Activated B cell treated with CpG ODN at 0.5 μM for 24 hours (primary cell): ENCODE measurements at regions not wholly inside any gene's neighbourhood (a gene's known extent, or its start where the extent isn't known, plus 50 kb on each side); places are given as distances from the start of the nearest gene placed in this dataset.

Experiments used
- ATAC-seq: fragments of 200-7000 bp; cut with Tn5 transposase; one replicate; pipeline ENCODE4 v1.10.0; 2021; ENCODE audit warnings: low read depth, mild to moderate bottlenecking, moderate library complexity
- CTCF ChIA-PET: fragments of 350-600 bp; sonication (Branson Sonifier 250); formaldehyde crosslinking; loops from one replicate; lab custom pipeline; 2021; ENCODE audit warnings: antibody characterized with exemption; lab: Charles Lee
- POLR2A ChIA-PET: fragments of 350-600 bp; sonication (Branson Sonifier 250); formaldehyde crosslinking; loops from one replicate; lab custom pipeline; 2021; ENCODE audit warnings: antibody characterized with exemption; lab: Charles Lee
- DNase-seq: peaks from one replicate; pipeline ENCODE4 v3.0.0; 2022
- H3K27ac Mint-ChIP-seq: one replicate; pipeline ENCODE4 v1.8.0; 2020; ENCODE audit warnings: mixed read lengths
- H3K27me3 Mint-ChIP-seq: one replicate; pipeline ENCODE4 v1.8.0; 2021; ENCODE audit warnings: mixed read lengths
- H3K36me3 Mint-ChIP-seq: one replicate; pipeline ENCODE4 v1.8.0; 2021; ENCODE audit warnings: low read depth, mixed read lengths
- H3K4me1 Mint-ChIP-seq: one replicate; pipeline ENCODE4 v1.8.0; 2021; ENCODE audit warnings: mixed read lengths
- H3K4me3 Mint-ChIP-seq: one replicate; pipeline ENCODE4 v1.8.0; 2020; ENCODE audit warnings: mild to moderate bottlenecking, mixed read lengths
- H3K9me3 Mint-ChIP-seq: one replicate; pipeline ENCODE4 v1.8.0; 2020; ENCODE audit warnings: mixed read lengths
- intact Hi-C: fragments of 100-400 bp; cut with micrococcal nuclease; formaldehyde crosslinking; loops from one replicate; pipeline ENCODE4 v1.15.1; 2024
- TF ChIP-seq, protein P1 (sequence below): fragments of 200-600 bp; IDR thresholded peaks from one replicate; pipeline ENCODE4 v1.8.0; 2022; ENCODE audit warnings: antibody characterized with exemption, mild to moderate bottlenecking

DNA sequence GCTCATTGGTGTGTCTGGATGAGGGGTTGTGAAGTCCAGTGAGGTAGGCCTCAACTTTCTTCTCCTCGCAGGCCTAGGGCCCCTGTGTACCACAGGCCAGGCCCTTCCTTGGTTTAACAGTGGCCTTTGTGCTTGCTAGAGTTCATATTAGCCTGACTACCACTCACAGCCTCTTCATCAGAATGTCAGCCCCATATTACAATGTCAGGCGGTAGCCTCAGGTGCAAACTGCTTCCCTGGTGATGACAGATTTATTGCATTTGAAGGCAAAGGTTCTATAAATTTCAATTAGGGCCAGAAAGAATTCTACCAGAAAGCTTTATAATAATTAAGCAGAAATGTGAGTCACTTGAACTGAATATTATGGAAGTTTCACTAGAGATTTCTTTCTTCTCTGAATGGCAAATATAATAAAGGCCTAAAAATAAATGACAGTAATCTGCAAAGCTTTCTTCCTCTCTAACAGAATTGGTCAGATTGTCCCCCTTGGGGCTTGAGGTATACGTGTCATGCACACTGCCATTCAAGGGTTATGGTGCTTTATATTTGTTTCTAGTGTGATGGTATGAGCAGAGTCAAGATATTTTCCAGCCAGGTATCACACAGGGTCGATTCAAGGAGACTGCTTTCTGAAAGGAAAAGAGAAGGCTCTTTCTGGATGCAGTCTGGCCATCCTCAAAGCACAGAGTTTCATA is 210.3 kb downstream of the CWF19L2 start:
- ChIA-PET CTCF (no interaction called here), POLR2A (no interaction called here)
- TF ChIP-seq, protein P1, sequence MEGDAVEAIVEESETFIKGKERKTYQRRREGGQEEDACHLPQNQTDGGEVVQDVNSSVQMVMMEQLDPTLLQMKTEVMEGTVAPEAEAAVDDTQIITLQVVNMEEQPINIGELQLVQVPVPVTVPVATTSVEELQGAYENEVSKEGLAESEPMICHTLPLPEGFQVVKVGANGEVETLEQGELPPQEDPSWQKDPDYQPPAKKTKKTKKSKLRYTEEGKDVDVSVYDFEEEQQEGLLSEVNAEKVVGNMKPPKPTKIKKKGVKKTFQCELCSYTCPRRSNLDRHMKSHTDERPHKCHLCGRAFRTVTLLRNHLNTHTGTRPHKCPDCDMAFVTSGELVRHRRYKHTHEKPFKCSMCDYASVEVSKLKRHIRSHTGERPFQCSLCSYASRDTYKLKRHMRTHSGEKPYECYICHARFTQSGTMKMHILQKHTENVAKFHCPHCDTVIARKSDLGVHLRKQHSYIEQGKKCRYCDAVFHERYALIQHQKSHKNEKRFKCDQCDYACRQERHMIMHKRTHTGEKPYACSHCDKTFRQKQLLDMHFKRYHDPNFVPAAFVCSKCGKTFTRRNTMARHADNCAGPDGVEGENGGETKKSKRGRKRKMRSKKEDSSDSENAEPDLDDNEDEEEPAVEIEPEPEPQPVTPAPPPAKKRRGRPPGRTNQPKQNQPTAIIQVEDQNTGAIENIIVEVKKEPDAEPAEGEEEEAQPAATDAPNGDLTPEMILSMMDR, result no peak
- Mint-ChIP-seq H3K27me3 (no peaks in the 10 kb centered on the region), H3K9me3 (no peaks in the 10 kb centered on the region), H3K36me3 (no peaks in the 10 kb centered on the region), H3K4me1 (no peaks in the 10 kb centered on the region), H3K27ac (no peak overlapping the region), H3K4me3 (no peak overlapping the region)
- no peak for DNase-seq
- intact Hi-C loops, result no loop called here
- ATAC-seq, result no peak

DNA sequence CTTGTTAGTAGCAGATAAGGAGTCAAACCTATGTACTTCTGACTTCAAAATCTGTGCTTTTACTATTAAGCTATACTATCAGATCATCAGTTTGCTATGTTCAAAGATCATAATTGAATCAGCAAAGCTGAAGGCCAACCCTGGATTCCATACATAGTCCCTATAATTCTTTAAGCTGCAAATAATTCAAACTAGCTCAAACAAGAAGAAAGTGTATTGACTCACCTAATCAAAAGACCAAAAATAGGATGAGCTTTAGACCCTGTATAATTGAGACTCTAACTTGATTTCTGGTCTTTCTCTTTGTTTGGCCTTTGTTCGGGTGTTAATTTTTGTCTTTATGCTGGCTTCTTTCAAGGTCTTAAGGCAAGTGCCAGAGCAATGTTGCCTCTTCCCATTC is 213.7 kb downstream of the CWF19L2 start:
- H3K27ac Mint-ChIP-seq, result no peak overlapping the region
- DNase-seq (no peak), ATAC-seq (no peak)
- intact Hi-C loops, result no loop called here
- TF ChIP-seq, protein P1, result no peak
- H3K36me3 Mint-ChIP-seq, result no peaks in the 10 kb centered on the region
- H3K27me3 Mint-ChIP-seq, result no peaks in the 10 kb centered on the region
- ChIA-PET POLR2A (no interaction called here), CTCF (no interaction called here)
- no peaks in the 10 kb centered on the region for H3K4me1 Mint-ChIP-seq
- H3K4me3 Mint-ChIP-seq, result no peak overlapping the region
- no peaks in the 10 kb centered on the region for H3K9me3 Mint-ChIP-seq

DNA sequence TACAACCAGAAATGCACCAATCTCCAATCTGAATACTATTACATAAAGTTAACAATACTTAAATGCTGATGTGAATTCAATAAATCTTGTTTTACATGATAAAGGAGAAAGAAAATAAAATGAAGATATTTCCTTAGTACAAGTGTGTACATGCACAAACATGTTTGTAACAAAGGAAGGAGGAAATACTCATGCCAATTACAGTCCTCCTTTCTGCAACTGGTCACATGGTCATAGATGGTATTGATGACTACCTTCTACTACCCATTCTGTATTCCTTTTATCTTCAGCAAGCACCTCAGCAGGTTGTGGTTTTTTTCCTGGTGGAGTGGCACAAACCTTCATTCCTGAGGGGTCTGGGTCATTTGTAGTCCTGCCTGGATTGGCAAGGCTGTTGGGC is 214.2 kb upstream of the GUCY1A2 start:
- no peak for DNase-seq
- TF ChIP-seq, protein P1, result no peak
- H3K9me3 Mint-ChIP-seq, result peaks cover 9% of the 10 kb centered on the region
- H3K36me3 Mint-ChIP-seq, result no peaks in the 10 kb centered on the region
- H3K27me3 Mint-ChIP-seq, result no peaks in the 10 kb centered on the region
- no peak for ATAC-seq
- CTCF ChIA-PET, result no interaction called here
- H3K4me1 Mint-ChIP-seq, result no peaks in the 10 kb centered on the region
- POLR2A ChIA-PET, result no interaction called here
- no peak overlapping the region for H3K27ac Mint-ChIP-seq
- intact Hi-C loops, result no loop called here
- H3K4me3 Mint-ChIP-seq, result no peak overlapping the region

DNA sequence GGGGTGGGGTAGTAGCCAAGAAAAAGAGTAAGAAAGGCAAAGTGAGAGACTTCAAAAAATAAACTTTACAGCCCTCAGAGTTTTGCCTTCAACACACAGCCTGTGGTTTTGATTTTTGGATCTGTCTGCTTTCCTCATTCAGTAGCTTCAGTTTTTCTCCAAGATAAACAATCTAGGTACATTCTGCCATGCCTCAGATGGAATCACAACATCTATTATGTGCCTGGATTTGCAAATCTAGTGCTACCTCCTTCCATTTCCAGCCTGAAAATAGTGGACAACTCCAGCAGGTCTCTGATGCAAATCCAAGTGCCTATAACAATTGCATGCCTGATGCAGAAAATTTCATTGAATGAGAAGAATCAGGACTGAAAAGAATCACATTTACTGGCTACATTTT is 206.6 kb upstream of the GUCY1A2 start:
- H3K27me3 Mint-ChIP-seq, result no peaks in the 10 kb centered on the region
- DNase-seq (no peak), ATAC-seq (no peak)
- no peaks in the 10 kb centered on the region for H3K4me1 Mint-ChIP-seq
- POLR2A ChIA-PET, result no interaction called here
- no peaks in the 10 kb centered on the region for H3K9me3 Mint-ChIP-seq
- intact Hi-C loops, result no loop called here
- CTCF ChIA-PET, result no interaction called here
- no peak overlapping the region for H3K27ac Mint-ChIP-seq
- TF ChIP-seq, protein P1, result no peak
- H3K4me3 Mint-ChIP-seq, result no peak overlapping the region
- no peaks in the 10 kb centered on the region for H3K36me3 Mint-ChIP-seq

DNA sequence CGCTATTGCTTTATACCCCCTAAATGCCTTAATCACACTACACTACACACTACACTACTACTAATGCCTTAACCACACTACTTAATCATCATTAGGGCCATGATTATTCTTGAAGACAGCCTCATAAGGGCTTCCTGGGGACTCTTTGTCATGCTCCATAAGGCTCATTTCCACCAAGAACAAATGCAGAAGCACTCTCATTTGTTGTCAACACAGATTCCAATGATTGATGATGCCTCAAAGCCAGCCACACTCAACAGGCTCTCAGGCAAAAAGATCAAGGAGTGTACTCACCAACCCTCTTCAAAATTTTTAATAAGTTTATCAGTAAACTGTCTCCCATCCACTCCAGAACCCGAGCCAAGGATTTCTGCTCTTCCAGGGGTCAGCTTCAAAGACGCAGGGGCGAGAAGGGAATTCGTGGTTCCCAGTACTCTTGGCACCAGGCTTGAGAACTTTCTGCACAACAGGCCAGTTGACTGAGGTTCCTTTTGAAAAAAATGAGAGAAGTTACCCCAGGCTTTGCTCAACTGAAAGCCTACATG is 204.7 kb upstream of the GUCY1A2 start:
- H3K36me3 Mint-ChIP-seq, result no peaks in the 10 kb centered on the region
- CTCF ChIA-PET, result no interaction called here
- no peaks in the 10 kb centered on the region for H3K4me1 Mint-ChIP-seq
- intact Hi-C loops, result no loop called here
- no peaks in the 10 kb centered on the region for H3K9me3 Mint-ChIP-seq
- POLR2A ChIA-PET, result no interaction called here
- H3K27me3 Mint-ChIP-seq, result no peaks in the 10 kb centered on the region
- H3K4me3 Mint-ChIP-seq, result no peak overlapping the region
- H3K27ac Mint-ChIP-seq, result no peak overlapping the region
- ATAC-seq, result no peak
- DNase-seq, result no peak
- TF ChIP-seq, protein P1, result no peak
